GM12801 (cell line): ENCODE measurements at regions not wholly inside any gene's neighbourhood (a gene's known extent, or its start where the extent isn't known, plus 50 kb on each side); places are given as distances from the start of the nearest gene placed in this dataset.

Source experiments
- CTCF ChIP-seq: IDR thresholded peaks from one replicate; pipeline ENCODE4 v1.5.1; 2011; ENCODE audit warnings: control low read depth; ENCODE audit not compliant: insufficient read length; ENCODE audit errors: extremely low read depth

- TF ChIP-seq CTCF = no peak
These were observed 137.2 kb downstream of the NOC3L start for GRCh38 chr10:94225589-94225988.

DNA sequence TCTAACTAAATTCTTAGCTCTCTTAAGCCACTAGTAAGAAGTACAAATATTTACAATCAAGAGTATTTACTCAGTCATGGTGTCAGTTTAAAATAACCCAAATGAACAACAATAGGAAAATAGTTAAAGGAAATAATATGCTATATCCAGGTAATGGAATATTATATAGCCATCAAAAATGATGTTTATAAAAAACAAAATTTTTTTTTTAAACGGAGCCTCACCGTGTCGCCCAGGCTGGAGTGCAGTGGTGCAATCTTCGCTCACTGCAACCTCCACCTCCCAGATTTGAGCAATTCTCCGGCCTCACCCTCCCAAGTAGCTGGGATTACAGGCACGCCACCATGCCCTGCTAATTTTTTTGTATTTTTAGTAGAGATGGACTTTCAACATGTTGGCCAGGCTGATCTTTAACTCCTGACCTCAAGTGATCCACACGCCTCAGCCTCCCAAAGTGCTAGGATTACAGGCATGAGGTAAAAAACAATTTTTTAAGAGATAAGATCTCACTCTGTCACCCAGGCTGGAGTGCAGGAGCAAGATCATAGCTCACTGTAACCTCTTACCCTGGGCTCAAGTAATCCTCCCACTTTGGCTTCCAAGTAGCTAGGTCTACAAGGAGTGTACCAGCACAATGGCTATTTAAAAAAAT is 132.5 kb downstream of the NOC3L start:
- TF ChIP-seq CTCF = no peak

GRCh38 chr10:94232711-94233383 is 129.9 kb downstream of the NOC3L start:
- no peak for TF ChIP-seq CTCF

DNA sequence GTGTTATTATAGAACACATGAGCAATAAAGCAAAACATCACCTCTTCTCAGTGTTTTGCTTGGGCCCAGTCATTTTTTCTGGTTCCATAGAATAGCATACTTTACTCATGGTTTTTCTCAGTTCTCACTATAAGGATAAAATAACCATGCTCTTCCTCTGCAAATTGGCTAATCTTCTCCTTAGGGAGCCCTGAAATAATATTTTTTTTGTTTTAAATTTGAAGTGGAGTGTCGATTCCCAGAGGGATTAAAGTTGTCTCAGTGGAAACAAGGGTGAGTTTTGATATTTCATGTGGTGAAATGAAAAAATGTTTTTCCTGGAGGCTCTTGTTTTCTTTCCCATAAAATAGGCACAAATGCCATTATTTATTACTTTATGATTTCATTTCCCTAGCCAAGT is 127.3 kb downstream of the NOC3L start:
- no peak for TF ChIP-seq CTCF

DNA sequence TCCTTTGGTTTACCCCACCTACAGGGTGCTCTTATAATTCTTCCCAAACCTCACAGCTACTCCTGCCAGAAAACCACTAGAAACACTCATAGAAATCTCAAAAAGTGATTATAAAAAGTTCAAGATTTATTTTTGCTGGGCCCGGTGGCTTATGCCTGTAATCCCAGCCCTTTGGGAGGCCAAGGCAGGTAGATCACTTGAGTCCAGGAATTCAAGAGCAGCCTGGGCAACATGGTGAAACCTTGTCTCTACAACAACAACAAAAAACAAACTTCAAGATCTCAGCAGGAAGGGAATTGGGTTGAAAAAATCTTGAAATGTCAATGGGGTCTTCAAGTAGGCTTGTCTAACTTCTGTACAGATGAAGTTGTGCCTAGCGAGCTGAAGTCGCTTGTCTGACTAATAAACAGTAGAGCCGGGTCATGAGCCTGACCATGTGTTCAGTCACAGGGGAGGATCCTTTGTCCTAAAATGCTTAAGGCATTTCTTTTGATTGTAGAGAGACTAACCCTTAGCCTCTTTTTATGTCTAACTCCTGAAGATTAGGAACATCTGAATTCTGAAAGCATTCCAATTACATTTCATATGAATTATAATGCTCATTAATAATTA is 124.6 kb downstream of the NOC3L start:
- no peak for TF ChIP-seq CTCF

DNA sequence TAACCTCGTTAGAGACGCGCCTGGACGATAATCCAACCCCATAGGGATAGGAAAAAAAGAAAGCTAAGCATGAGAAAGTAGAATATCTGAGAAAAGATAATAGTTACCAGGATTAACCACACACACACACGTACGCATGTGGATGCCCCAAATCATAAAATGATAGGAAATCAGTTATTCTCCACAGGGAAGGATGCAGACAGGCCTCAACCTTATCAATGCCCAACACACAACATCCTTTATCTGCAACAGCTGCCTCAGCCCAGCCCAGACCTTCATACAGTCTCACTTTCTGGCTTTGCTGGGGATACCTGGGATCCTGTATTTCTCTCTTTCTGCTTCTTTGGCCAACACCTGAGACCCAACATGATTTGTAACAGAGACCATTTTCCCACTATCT is 123.0 kb downstream of the NOC3L start:
- TF ChIP-seq CTCF = no peak

DNA sequence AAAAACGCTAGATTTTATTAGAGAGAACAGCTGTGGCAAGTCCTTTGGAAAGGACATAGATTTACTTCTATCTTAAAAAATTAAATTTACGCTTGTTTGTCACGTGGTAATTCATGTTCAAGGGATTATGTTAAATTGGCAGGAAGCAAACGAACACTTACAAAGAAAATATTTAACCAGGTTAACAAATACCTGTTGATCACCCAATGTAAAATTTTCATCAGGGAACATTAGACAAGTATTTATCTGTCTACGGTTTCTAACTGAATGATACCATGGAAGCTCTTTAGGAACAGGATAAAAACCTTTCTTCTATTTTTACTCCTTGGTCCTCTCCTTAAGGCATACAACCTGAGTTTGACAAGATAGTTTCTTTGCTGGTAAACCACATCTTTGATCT is 122.2 kb downstream of the NOC3L start:
- no peak for TF ChIP-seq CTCF
